OCI-LY7 (cell line): ENCODE measurements at regions not wholly inside any gene's neighbourhood (a gene's known extent, or its start where the extent isn't known, plus 50 kb on each side); places are given as distances from the start of the nearest gene placed in this dataset.
A peak's percentile ranks its signal among the peaks of the same experiment; 100 is the strongest.

Experiments used
- BruUV-seq: library from RNA; stranded (reverse); fragments of 400-500 nt; replicated peaks from 2 replicates; lab custom pipeline; 2021; lab: Mats Ljungman, UMichigan
- CTCF ChIA-PET: fragments of 300-600 bp; sonication (Branson Sonifier 250); formaldehyde crosslinking; loops from one replicate; lab custom pipeline; 2022; ENCODE audit warnings: antibody characterized with exemption; ENCODE audit not compliant: unreplicated experiment; lab: Charles Lee
- POLR2A ChIA-PET: fragments of 300-600 bp; sonication (Branson Sonifier 250); formaldehyde crosslinking; loops from one replicate; lab custom pipeline; 2022; ENCODE audit warnings: antibody characterized with exemption; lab: Charles Lee
- DNase-seq: peaks from one replicate; pipeline ENCODE4 v3.0.0-alpha.2; 2015; ENCODE audit warnings: low spot score
- H2AFZ ChIP-seq: fragments of 200-600 bp; sonication (generic), shearing (Covaris generic); 2 replicates; pipeline ENCODE4 v1.6.1; 2014; ENCODE audit warnings: mild to moderate bottlenecking, antibody characterized with exemption, low read length, moderate library complexity
- H3K27ac ChIP-seq: fragments of 200-600 bp; sonication (generic); 2 replicates; pipeline ENCODE4 v1.5.1; 2014; ENCODE audit warnings: mixed run types, low read depth, mild to moderate bottlenecking, moderate library complexity, low read length, inconsistent platforms; ENCODE audit not compliant: poor library complexity, severe bottlenecking
- H3K36me3 ChIP-seq: fragments of 200-600 bp; sonication (generic); 2 replicates; pipeline ENCODE4 v1.6.1; 2014; ENCODE audit warnings: mild to moderate bottlenecking, antibody characterized with exemption, low read length, moderate library complexity, mixed read lengths; ENCODE audit not compliant: insufficient read depth
- H3K4me1 ChIP-seq: fragments of 200-600 bp; sonication (generic); 2 replicates; pipeline ENCODE4 v1.5.1; 2014; ENCODE audit warnings: mild to moderate bottlenecking, low read length; ENCODE audit not compliant: insufficient read depth, poor library complexity, severe bottlenecking
- H3K4me2 ChIP-seq: fragments of 200-600 bp; sonication (generic); 2 replicates; pipeline ENCODE4 v1.6.1; 2014; ENCODE audit warnings: mild to moderate bottlenecking, low read length
- H3K4me3 ChIP-seq: fragments of 200-600 bp; sonication (generic); 2 replicates; pipeline ENCODE4 v1.5.1; 2014; ENCODE audit warnings: mild to moderate bottlenecking, low read depth, low read length; ENCODE audit not compliant: poor library complexity, severe bottlenecking
- H3K79me2 ChIP-seq: fragments of 200-600 bp; sonication (generic); 2 replicates; pipeline ENCODE4 v1.6.1; 2016; ENCODE audit warnings: low read depth, mild to moderate bottlenecking, low read length, moderate library complexity, mixed read lengths; ENCODE audit not compliant: insufficient read depth
- H3K9me2 ChIP-seq: fragments of 200-600 bp; sonication (generic); 2 replicates; pipeline ENCODE4 v1.6.1; 2016; ENCODE audit warnings: mild to moderate bottlenecking, low read length, mixed read lengths; ENCODE audit not compliant: insufficient read depth
- H3K9me3 ChIP-seq: fragments of 200-600 bp; sonication (generic); 2 replicates; pipeline ENCODE4 v1.6.1; 2014; ENCODE audit warnings: mild to moderate bottlenecking, mixed run types, low read length, mixed read lengths
- H4K20me1 ChIP-seq: fragments of 200-600 bp; sonication (generic); 2 replicates; pipeline ENCODE4 v1.6.1; 2014; ENCODE audit warnings: mild to moderate bottlenecking, antibody characterized with exemption, low read length, moderate library complexity, mixed read lengths; ENCODE audit not compliant: insufficient read depth
- CTCF ChIP-seq: fragments of 200-600 bp; sonication (generic); conservative IDR thresholded peaks from 2 replicates; pipeline ENCODE4 v1.5.1; 2014; ENCODE audit warnings: mild to moderate bottlenecking, antibody characterized with exemption, low read length, moderate library complexity, mixed read lengths
- EZH2phosphoT487 ChIP-seq: fragments of 200-600 bp; sonication (generic); IDR thresholded peaks from 2 replicates; pipeline ENCODE4 v1.6.1; 2018; ENCODE audit warnings: low read depth, borderline replicate concordance, mild to moderate bottlenecking, mixed run types, antibody characterized with exemption, low read length, moderate library complexity, mixed read lengths
- intact Hi-C: fragments of 100-400 bp; cut with micrococcal nuclease; formaldehyde crosslinking; loops from one replicate; pipeline ENCODE4 v1.10.0; 2022; ENCODE audit not compliant: unreplicated experiment

GRCh38 chr6:132887204-132887603, 72.8 kb downstream of the RPS12 start:
- H3K4me3 ChIP-seq: no peak overlapping the region
- DNase-seq: no peak
- no peaks in the 10 kb centered on the region for H3K36me3 ChIP-seq
- H3K4me1 ChIP-seq: no peaks in the 10 kb centered on the region
- H3K79me2 ChIP-seq: no peaks in the 10 kb centered on the region
- intact Hi-C loops: no loop called here
- no peaks in the 10 kb centered on the region for H4K20me1 ChIP-seq
- H3K4me2 ChIP-seq: no peak overlapping the region
- ChIA-PET POLR2A (no interaction called here), CTCF (no interaction called here)
- TF ChIP-seq EZH2phosphoT487 (no peak), CTCF (no peak)
- no peak overlapping the region for H2AFZ ChIP-seq
- no TSS peak for BruUV-seq
- no peaks in the 10 kb centered on the region for H3K9me2 ChIP-seq
- no peaks in the 10 kb centered on the region for H3K9me3 ChIP-seq
- no peak overlapping the region for H3K27ac ChIP-seq

GRCh38 chr6:132888701-132889100, 74.3 kb downstream of the RPS12 start:
- no peaks in the 10 kb centered on the region for H3K9me3 ChIP-seq
- CTCF ChIA-PET: no interaction called here
- DNase-seq: no peak
- H3K79me2 ChIP-seq: no peaks in the 10 kb centered on the region
- H2AFZ ChIP-seq: no peak overlapping the region
- H3K4me1 ChIP-seq: no peaks in the 10 kb centered on the region
- intact Hi-C loops: no loop called here
- H3K27ac ChIP-seq: no peak overlapping the region
- no TSS peak for BruUV-seq
- H3K9me2 ChIP-seq: no peaks in the 10 kb centered on the region
- H3K4me2 ChIP-seq: no peak overlapping the region
- POLR2A ChIA-PET: no interaction called here
- no peak for TF ChIP-seq CTCF
- TF ChIP-seq EZH2phosphoT487: no peak
- H3K4me3 ChIP-seq: no peak overlapping the region
- no peaks in the 10 kb centered on the region for H3K36me3 ChIP-seq
- H4K20me1 ChIP-seq: no peaks in the 10 kb centered on the region

- Histone ChIP-seq H3K36me3 (no peaks in the 10 kb centered on the region), H3K79me2 (no peaks in the 10 kb centered on the region), H3K27ac (no peak overlapping the region), H2AFZ (peak overlapping the region; percentile 9; the same call in 1 of the 2 replicates), H3K9me2 (no peaks in the 10 kb centered on the region), H3K4me2 (no peak overlapping the region), H3K9me3 (no peaks in the 10 kb centered on the region), H4K20me1 (no peaks in the 10 kb centered on the region), H3K4me1 (no peaks in the 10 kb centered on the region), H3K4me3 (no peak overlapping the region)
- no TSS peak for BruUV-seq
- no peak for TF ChIP-seq EZH2phosphoT487
- no peak for TF ChIP-seq CTCF
- POLR2A ChIA-PET: interaction anchor here (0.5 to 0.7 kb wide), 3 partner anchors 40 to 1221 kb away, joined by 3 to 4 read pairs (median 3); no protein-coding TSS in a partner anchor
- no peak for DNase-seq
- CTCF ChIA-PET: no interaction called here
- intact Hi-C loops: no loop called here
Observed at GRCh38 chr6:132892929-132893771, 78.8 kb downstream of the RPS12 start.
